GM12878 (cell line): ENCODE measurements at regions not wholly inside any gene's neighbourhood (a gene's known extent, or its start where the extent isn't known, plus 50 kb on each side); places are given as distances from the start of the nearest gene placed in this dataset.
A peak's percentile ranks its signal among the peaks of the same experiment; 100 is the strongest.

Source experiments
- ATAC-seq: fragments of 200-7000 bp; cut with Tn5 transposase; 3 replicates; pipeline ENCODE4 v1.9.1; 2020; ENCODE audit warnings: mild to moderate bottlenecking, moderate library complexity
- BruUV-seq: library from RNA; stranded (reverse); fragments of 400-500 nt; replicated peaks from 2 replicates; lab custom pipeline; 2021; lab: Mats Ljungman, UMichigan
- CTCF ChIA-PET: fragments of 300-600 bp; sonication (Branson Sonifier 250); formaldehyde crosslinking; extraction: SDS; loops from one replicate; lab custom pipeline; 2021; ENCODE audit warnings: inconsistent platforms; lab: Yijun Ruan, JAX
- POLR2A ChIA-PET: fragments of 350-600 bp; formaldehyde crosslinking; extraction: SDS; loops from one replicate; lab custom pipeline; 2021; ENCODE audit warnings: inconsistent platforms; lab: Charles Lee
- RAD21 ChIA-PET: fragments of 300-600 bp; sonication (Branson Sonifier 250); formaldehyde crosslinking; loops from one replicate; lab custom pipeline; 2023; ENCODE audit warnings: antibody characterized with exemption; ENCODE audit not compliant: unreplicated experiment; lab: Charles Lee
- SMC1A ChIA-PET: fragments of 300-600 bp; sonication (Branson Sonifier 250); formaldehyde crosslinking; loops from one replicate; lab custom pipeline; 2023; ENCODE audit not compliant: unreplicated experiment, uncharacterized antibody; lab: Charles Lee
- DNase-seq: peaks from one replicate; pipeline ENCODE4 v3.0.0-alpha.2; 2011; ENCODE audit warnings: low read depth, low spot score
- FAIRE-seq: peaks from 3 replicates; lab custom pipeline; 2011; peaks lifted over from hg19 to GRCh38; lab: Jason Lieb, UNC
- H2AFZ ChIP-seq: 2 replicates; pipeline ENCODE4 v1.6.0; 2011; ENCODE audit warnings: low read depth, low read length, control low read depth; ENCODE audit not compliant: control insufficient read depth
- H3K27ac ChIP-seq: 2 replicates; pipeline ENCODE4 v1.5.1; 2011; ENCODE audit warnings: control low read depth; ENCODE audit not compliant: control insufficient read depth, insufficient read depth
- H3K27me3 ChIP-seq, 2 experiments: replicated peaks in 1 of 2; 2 replicates each; pipeline versions ENCODE4 v1.6.0 to v1.6.1; 2011; ENCODE audit warnings: low read length in 1 of 2; ENCODE audit not compliant: control insufficient read depth in 2 of 2, insufficient read depth in 2 of 2
- H3K36me3 ChIP-seq, 2 experiments: 2 replicates each; pipeline ENCODE4 v1.5.1; 2011; ENCODE audit warnings: low read length in 1 of 2; ENCODE audit not compliant: control insufficient read depth in 2 of 2, insufficient read depth in 2 of 2
- H3K4me1 ChIP-seq: 2 replicates; pipeline ENCODE4 v1.6.1; 2011; ENCODE audit warnings: mild to moderate bottlenecking, low read length, moderate library complexity, mixed read lengths; ENCODE audit not compliant: control insufficient read depth, insufficient read depth
- H3K4me2 ChIP-seq: 2 replicates; pipeline ENCODE4 v1.6.0; 2011; ENCODE audit warnings: control low read depth; ENCODE audit not compliant: control insufficient read depth, insufficient read depth
- H3K4me3 ChIP-seq: fragments of 200-600 bp; sonication (generic); 2 replicates; pipeline ENCODE4 v1.5.1; 2016
- H3K79me2 ChIP-seq: 2 replicates; pipeline ENCODE4 v1.6.0; 2011; ENCODE audit warnings: low read length; ENCODE audit not compliant: control insufficient read depth, insufficient read depth
- H3K9ac ChIP-seq: 2 replicates; pipeline ENCODE4 v1.8.0; 2011; ENCODE audit warnings: low read length, control low read depth, mixed read lengths; ENCODE audit not compliant: control insufficient read depth, insufficient read depth
- H3K9me3 ChIP-seq: replicated peaks from 3 replicates; pipeline ENCODE4 v1.5.1; 2011; ENCODE audit warnings: mild to moderate bottlenecking, low read length; ENCODE audit not compliant: control insufficient read depth, insufficient read depth
- H4K20me1 ChIP-seq: 2 replicates; pipeline ENCODE4 v1.6.0; 2011; ENCODE audit not compliant: control insufficient read depth, insufficient read depth
- CBX5 ChIP-seq: sonication (generic); IDR thresholded peaks from 2 replicates; pipeline ENCODE4 v1.6.1; 2016; ENCODE audit warnings: low read depth, moderate library complexity, mild to moderate bottlenecking, inconsistent platforms
- CTCF ChIP-seq, 3 experiments: IDR thresholded peaks in 2 of 3; conservative IDR thresholded peaks in 1 of 3; 2 replicates each; pipeline ENCODE4 v1.5.1; 2011; ENCODE audit warnings: low read depth in 3 of 3, low read length in 3 of 3, mild to moderate bottlenecking in 3 of 3, control low read depth in 2 of 3, moderate library complexity in 2 of 3, inconsistent platforms in 1 of 3, mixed read lengths in 1 of 3; ENCODE audit not compliant: control insufficient read depth in 2 of 3, insufficient read depth in 1 of 3; ENCODE audit errors: extremely low read depth in 1 of 3
- EZH2 ChIP-seq: IDR thresholded peaks from 2 replicates; pipeline ENCODE4 v1.6.1; 2012; ENCODE audit warnings: low read depth, mild to moderate bottlenecking, control low read depth, inconsistent platforms, low read length, borderline replicate concordance; ENCODE audit not compliant: control insufficient read depth
- MEF2A ChIP-seq: IDR thresholded peaks from 2 replicates; pipeline ENCODE4 v1.6.1; 2011; ENCODE audit warnings: low read depth, mild to moderate bottlenecking, low read length, moderate library complexity; ENCODE audit not compliant: insufficient read depth
- NFXL1 ChIP-seq: fragments of 450-650 bp; IDR thresholded peaks from 2 replicates; pipeline ENCODE4 v1.6.1; 2017; ENCODE audit warnings: antibody characterized with exemption, mild to moderate bottlenecking, borderline replicate concordance
- RAD21 ChIP-seq: IDR thresholded peaks from 2 replicates; pipeline ENCODE4 v1.6.1; 2011; ENCODE audit warnings: mild to moderate bottlenecking, low read depth, low read length, moderate library complexity; ENCODE audit not compliant: insufficient read depth
- SMC3 ChIP-seq: IDR thresholded peaks from 2 replicates; pipeline ENCODE4 v1.6.1; 2011; ENCODE audit warnings: low read length, improper control_type of control experiment, borderline replicate concordance
- STAT1 ChIP-seq: fragments of 450-650 bp; conservative IDR thresholded peaks from 2 replicates; pipeline ENCODE4 v1.6.1; 2014; ENCODE audit warnings: antibody characterized with exemption, mild to moderate bottlenecking
- TCF12 ChIP-seq: IDR thresholded peaks from 2 replicates; pipeline ENCODE4 v1.6.1; 2011; ENCODE audit warnings: low read depth, mild to moderate bottlenecking, low read length
- YY1 ChIP-seq: IDR thresholded peaks from 2 replicates; pipeline ENCODE4 v1.6.1; 2011; ENCODE audit warnings: low read depth, mild to moderate bottlenecking, low read length
- WGBS: methylation state at CpG from one replicate; pipeline ENCODE4 v1.1.6; 2016; ENCODE audit warnings: low lambda C conversion rate; ENCODE audit not compliant: insufficient replicate concordance, insufficient coverage; ENCODE audit errors: missing lambda C conversion rate; 5-methylcytosine and 5-hydroxymethylcytosine counted together
- in situ Hi-C: fragments of 300-500 bp; cut with MboI; formaldehyde crosslinking; loops from 9 replicates; pipeline ENCODE4 v1.14.3; 2018; ENCODE audit warnings: mixed read lengths
- intact Hi-C: fragments of 100-400 bp; cut with micrococcal nuclease; formaldehyde crosslinking; loops from one replicate; pipeline ENCODE4 v1.14.2; 2022; ENCODE audit not compliant: unreplicated experiment

GRCh38 chr11:122202951-122203456 lies 87.0 kb upstream of the BLID start:
- TF ChIP-seq TCF12 (0 out of 2 replicates have a peak, but pooled peaks have one; percentile 16), STAT1 (0 out of 2 replicates have a peak, but pooled peaks have one; percentile 39), CTCF (IDR thresholded peaks at IDR 0.05 in 2 of 3, conservative IDR thresholded peaks at IDR 0.05 in 1 of 3; ENCODE audit: control insufficient read depth in 2 of 3, extremely low read depth in 1 of 3, insufficient read depth in 1 of 3, low read depth in 3 of 3, low read length in 3 of 3) (peak; percentile 86 to 95 (median 93)), EZH2 (no peak), RAD21 (peak; percentile 85), MEF2A (no peak), YY1 (peak; percentile 55; the same call in 1 of the 2 replicates), SMC3 (peak; percentile 93), CBX5 (no peak), NFXL1 (no peak)
- CTCF ChIA-PET, result interaction anchor here (0.8 to 6.0 kb wide), 9 partner anchors 9 to 547 kb away, joined by 3 to 46 read pairs (median 6); no protein-coding TSS in a partner anchor

More at GRCh38 chr11:122202951-122203456, 87.0 kb upstream of the BLID start:
- H3K9me3 ChIP-seq, result no peaks in the 10 kb centered on the region
- H3K4me3 ChIP-seq, result no peak overlapping the region
- H4K20me1 ChIP-seq, result no peaks in the 10 kb centered on the region; the same call in 1 of the 2 replicates
- ATAC-seq (peak; percentile 96), DNase-seq (no peak), FAIRE-seq (peak; percentile 27)
- no peaks in the 10 kb centered on the region for H3K4me1 ChIP-seq
- no peaks in the 10 kb centered on the region for H3K79me2 ChIP-seq
- ChIA-PET POLR2A (interaction anchor here (0.8 kb wide), 1 partner anchor 11 kb away, joined by 3 read pairs; no protein-coding TSS in a partner anchor), RAD21 (interaction anchor here (1.8 kb wide), 1 partner anchor 549 kb away, joined by 7 read pairs; no protein-coding TSS in a partner anchor), SMC1A (interaction anchor here (0.9 to 3.5 kb wide), 2 partner anchors 547 to 549 kb away, joined by 3 to 10 read pairs; no protein-coding TSS in a partner anchor)
- H3K27ac ChIP-seq, result no peak overlapping the region
- no peak overlapping the region for H2AFZ ChIP-seq
- in situ Hi-C loops (no loop called here), intact Hi-C loops (loop anchor here (1.0 kb wide), 1 partner anchor 547 kb away; no protein-coding TSS in a partner anchor)
- H3K9ac ChIP-seq, result no peak overlapping the region
- BruUV-seq, result no TSS peak
- H3K36me3 ChIP-seq, result no peaks in the 10 kb centered on the region
- H3K4me2 ChIP-seq, result no peak overlapping the region
- peaks cover 3 to 8% of the 10 kb centered on the region in 2 experiments for H3K27me3 ChIP-seq
- 21% methylated on average over 19 of the region's 19 CpGs for WGBS
